Caki2 (cell line): ENCODE measurements at regions not wholly inside any gene's neighbourhood (a gene's known extent, or its start where the extent isn't known, plus 50 kb on each side); places are given as distances from the start of the nearest gene placed in this dataset.
"Not testable (repeated sequence)": the region's sequence is repeated elsewhere in the genome, so short reads cannot be mapped to it uniquely, and the experiment has no call there.

Experiments
- DNase-seq: peaks from one replicate; pipeline ENCODE4 v3.0.0-alpha.2; 2015; ENCODE audit warnings: low read depth
- in situ Hi-C: cut with HindIII; loops from 2 replicates; pipeline ENCODE4 v1.10.0; 2016; ENCODE audit warnings: low sequenced_read_pairs, low pct_unique_long_range_greater_than_20kb, mixed read lengths

DNA sequence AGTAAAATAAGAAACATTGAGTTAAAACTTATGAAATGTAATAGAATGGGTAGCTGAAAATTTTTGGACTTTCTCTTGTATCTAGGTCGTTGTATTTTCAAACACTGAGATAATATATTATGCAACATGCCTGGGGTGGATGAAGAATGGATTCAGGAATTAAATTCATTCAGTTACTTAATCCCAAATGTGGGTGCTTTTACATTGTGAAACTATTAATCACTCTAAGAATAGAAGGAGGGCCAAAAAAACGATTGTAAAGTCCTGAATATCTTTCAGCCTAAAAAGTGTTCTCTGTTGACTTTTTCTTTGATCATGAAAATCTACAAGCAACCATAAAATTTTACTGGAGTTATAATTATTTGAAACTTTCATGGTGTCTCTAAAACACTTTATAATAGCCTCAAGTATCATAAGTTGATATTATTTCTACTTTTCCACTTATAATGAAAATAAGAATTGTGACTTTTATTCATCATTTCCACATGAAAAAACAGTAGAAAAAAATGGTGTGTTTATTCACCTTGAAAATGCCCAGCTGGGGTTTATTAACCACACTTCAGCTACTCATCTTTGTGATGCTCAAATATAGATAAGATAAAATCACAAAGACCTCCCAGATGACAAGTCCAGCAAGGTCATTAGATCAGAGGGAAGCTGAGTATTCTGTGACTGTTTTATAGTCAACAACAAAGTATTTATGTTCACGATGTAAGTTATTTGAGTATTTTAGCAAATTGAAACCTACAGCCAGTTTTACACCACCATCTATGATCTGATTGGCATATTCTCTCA, 619.9 kb upstream of the SOX9 start:
- in situ Hi-C loops, result no loop called here
- no peak for DNase-seq

DNA sequence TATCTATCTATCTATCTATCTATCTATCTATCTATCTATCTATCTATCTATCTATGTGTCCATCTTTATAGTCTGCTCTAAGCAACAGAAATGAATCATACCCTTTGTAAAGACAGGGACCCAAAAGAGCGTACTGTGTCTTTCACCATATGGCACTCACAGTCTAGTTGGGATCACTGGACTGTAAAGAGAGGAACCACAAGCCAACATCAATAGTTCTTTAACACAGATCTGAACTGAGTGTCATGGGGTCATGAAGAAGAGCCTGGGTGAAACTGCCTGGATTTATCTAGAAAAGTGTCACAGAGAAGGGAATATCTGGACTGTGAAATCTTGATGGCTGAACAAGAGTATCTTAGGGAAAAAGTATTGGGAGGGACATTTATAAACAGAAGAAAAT, 619.1 kb upstream of the SOX9 start:
- in situ Hi-C loops, result no loop called here
- peak; percentile 3 for DNase-seq

DNA sequence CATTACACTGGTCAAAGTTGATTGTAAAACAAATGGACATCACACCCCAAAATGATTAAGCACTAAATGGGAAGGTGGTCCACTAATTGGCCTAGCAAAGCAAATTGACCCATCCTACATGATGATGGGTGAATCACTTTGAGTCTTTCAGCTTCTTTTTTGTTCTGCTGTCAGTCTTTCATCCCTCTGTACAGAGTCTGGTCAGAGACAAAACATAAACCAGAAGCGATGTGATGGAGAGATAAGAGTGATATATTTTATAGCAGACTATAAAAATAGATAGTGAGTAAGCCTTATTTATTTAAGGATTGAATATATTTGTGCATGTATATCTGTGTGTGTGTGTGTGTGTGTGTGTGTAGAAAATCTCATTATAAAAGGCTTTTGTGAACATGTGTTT, 618.4 kb upstream of the SOX9 start:
- in situ Hi-C loops, result no loop called here

DNA sequence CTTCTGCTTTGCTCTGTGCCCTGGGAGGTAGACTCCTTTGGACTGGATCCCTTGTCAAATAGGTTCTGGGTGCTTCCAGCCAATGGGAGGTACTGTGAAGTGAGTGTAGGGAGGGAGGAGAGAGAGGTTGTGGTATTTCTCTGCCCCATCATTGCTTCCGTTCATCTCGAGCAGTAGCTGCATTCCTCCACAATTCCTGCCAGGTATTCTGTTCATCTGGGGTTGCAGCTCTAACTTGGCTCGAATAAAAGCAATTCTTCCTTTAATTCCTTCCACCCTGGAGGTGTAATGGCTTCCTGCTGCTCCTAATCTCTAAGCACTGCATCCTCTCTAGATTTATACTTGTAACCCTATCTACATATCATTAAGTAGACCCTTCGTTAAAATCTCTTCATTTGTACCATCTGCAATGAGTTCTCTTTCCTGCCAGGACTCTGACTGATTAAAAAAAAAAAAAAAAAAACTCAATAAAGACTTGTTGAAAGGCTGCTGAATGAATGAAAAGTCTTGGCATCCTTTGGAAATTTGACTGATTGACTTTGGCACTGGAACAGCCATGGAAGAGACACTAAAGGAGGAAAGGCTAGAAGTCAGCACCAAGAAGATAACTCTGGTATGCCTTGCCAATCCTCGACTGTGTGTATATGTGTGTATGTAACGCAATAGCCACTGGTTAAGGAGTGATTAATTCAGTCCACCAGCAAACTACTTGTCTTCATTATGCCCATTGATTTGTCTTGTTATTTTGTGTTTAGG, 616.9 kb upstream of the SOX9 start:
- in situ Hi-C loops, result no loop called here
- DNase-seq, result no peak

More for the DNA sequence above, 618.4 kb upstream of the SOX9 start:
- DNase-seq, result no peak

DNA sequence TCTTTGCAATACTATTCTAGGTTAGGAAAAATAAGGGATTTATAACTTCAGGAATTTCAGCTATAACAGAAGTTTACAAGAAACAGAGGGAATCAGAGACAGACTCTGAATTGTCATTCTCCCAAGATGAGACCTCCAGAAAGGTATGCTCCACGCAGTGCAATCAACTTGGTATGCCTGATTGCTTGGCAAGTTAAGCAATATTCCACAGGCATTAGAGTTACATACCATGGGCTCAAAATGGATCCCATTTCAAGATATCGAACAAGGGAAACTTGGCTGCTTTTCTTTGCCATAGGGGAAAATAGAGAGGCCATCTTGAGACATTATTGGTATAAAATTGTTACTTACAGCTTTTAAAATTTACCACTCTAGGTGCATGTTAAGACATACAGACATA, 615.6 kb upstream of the SOX9 start:
- in situ Hi-C loops, result no loop called here
- no peak for DNase-seq

DNA sequence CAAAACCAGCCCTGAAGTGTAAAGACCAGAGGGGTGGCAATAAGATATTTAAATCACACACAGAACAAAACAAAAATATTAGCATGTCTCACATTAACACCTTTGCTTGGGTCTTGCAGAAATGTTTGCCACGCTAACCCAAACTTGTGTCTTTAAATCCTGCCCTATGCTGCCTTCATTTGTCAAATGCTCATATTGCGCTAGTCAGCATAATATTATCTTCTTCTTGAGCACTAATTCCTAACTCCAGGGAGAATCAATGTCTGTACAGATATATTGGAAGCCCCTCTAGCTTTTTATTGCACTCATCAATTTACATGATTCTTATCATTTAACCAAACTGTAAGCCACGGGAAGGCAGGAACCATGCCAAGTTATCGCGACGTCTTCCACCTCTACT, 614.8 kb upstream of the SOX9 start:
- DNase-seq, result no peak
- in situ Hi-C loops, result no loop called here

DNA sequence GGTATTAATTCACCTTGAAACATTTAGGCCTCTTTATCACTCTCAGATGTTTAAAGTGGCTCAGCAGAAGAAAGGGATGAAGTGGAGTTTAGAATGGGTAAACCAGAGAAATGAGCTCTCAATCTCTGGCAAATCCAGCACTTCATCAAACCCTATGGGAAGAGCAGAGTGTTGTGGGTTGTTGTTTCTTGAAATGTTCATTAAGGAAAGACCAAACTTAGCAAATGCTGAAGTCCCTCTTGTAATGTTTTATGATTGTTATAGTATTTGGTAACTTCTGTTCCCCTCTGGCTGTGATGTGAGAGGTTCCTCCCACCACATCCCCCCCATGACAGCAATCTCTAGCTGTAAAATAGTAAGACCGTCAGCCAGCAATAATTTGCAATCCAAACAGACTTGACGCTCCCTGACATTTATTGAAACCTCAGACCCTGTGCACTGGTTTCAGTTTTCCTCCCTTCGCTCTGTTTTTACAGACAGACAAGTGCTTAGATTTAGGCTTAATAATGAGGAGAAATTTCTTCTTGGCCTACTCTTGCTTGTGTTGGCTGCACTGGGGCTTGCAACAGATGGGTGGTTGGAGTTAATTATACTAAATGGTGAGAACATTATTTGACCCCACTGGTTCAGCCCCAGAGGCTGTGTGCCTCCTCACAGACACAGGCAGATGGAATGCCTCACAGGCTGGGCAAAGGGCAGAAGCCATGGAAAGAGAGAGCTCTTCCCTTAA, 609.4 kb upstream of the SOX9 start:
- no peak for DNase-seq
- in situ Hi-C loops, result no loop called here

DNA sequence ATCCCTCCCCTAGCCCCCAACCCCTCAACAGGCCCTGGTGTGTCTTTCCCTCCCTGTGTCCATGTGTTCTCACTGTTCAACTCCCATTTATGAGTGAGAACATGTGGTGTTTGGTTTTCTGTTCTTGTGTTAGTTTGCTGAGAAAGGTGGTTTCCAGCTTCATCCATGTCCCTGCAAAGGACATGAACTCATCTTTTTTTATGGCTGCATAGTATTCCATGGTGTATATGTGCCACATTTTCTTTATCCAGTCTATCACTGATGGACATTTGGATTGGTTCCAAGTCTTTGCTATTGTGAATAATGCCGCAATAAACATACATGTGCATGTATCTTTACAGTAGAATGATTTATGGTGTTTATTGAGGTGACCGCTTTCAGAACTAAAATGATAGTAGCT, 607.1 kb upstream of the SOX9 start:
- in situ Hi-C loops, result not testable (repeated sequence)

DNA sequence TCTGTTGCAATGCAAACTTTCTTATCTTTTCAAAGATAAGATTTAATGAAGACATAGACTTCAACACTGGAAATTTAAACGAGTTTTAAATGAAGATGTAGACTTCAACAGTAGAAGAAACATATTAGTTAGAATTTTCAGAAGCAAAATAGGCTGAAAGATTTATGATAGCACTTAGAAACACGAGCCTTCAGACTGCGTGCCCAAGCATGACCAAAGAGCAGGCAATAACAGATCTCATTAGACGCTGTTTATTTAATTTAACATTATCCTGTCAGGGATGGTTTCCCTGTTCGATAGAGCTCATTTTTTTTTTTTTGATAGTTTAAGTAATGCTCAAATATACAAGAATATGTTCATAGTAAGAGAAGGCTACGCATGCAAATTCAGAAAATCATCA, 604.7 kb upstream of the SOX9 start:
- DNase-seq, result no peak
- in situ Hi-C loops, result no loop called here

More for the DNA sequence above, 607.1 kb upstream of the SOX9 start:
- not testable (repeated sequence) for DNase-seq

DNA sequence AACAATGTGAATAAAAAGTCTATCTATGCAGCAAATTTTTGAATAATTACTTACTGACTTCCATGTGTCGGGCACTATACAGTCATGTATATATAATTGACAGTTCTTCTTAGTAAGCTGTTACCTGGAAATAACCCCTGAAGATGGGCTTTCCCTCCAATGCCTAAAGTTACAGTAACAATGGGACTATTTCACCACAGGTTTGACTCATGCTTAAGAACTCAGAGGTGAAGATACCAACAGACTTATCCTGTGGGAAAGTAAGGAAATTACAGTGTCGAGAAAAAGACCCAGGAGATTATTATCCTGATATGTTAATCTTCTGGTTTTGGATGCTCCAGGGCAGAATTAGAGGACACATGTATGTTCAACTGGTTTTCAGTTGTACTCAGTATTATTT, 601.5 kb upstream of the SOX9 start:
- DNase-seq, result no peak
- in situ Hi-C loops, result no loop called here

DNA sequence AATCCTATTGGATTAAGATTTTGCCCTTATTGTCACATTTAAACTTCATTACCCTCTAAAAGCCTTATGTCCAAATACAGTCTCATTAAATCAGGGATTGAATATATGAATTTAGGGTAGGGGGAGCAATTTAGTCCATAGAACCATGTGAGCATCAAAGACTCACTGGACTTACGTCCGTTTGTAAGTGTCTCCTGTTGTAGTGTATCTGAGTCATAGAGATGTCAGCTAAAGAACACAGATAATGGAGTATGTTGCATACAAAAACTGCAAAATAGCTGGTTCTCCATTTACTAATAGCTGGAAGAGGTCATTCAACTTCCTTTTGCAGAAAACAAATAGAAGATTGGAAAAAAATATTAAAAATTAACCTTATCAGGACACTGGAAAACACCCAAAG, 599.1 kb upstream of the SOX9 start:
- DNase-seq, result no peak
- in situ Hi-C loops, result no loop called here

DNA sequence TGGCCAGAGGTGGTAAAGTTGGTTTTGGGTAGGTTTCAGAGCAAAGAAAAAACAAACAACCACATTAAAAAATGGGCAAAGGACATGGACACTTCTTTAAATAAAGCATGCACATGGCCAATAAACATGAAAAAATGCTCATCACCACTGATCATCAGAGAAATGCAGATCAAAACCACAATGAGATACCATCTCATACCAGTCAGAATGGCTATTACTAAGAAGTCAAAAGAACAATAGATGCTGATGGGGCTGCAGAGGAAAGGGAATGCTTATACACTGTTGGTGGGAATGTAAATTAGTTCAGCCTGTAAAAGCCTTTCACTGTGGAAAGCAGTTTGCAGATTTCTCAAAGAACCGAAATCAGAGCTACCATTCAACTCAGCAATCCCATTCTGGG, 598.4 kb upstream of the SOX9 start:
- no peak for DNase-seq
- in situ Hi-C loops, result no loop called here

DNA sequence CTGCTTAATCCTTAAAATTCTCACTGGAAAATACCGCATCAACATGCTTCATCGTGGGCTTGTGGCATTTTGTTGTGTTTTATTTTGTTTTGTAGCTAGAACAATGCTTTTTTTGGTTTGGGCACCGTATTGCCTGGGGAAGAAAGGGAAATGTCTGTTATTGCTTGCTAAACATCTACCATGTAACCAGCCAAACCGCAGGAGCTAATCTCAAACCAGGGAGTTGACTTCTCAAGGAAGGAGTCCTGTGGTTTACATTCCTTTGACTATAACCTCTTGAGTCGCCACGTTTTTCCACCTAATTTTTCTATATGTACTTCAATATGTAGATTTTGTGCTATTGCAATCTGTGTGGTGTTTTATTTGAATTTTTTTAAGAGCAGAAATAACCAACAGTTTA, 593.5 kb upstream of the SOX9 start:
- DNase-seq, result no peak
- in situ Hi-C loops, result no loop called here

DNA sequence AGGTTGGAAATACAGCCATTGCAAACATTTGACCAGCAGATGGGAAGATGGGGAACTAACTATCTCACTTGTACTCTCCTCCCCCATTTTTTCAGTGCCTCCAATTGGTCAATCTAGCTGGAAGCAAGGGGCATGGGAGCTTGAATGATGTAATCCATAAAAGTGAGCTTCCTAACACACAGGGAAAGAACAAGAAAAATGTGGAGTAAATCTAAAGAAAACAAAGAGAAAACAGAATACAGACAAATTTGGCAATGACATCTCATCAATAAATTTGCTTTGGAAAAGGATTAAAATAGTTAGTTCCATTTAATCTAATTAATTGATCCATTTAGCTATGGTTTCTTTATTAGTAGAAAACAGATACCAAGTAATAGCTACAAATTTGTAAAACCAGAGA, 592.6 kb upstream of the SOX9 start:
- DNase-seq, result no peak
- in situ Hi-C loops, result no loop called here

DNA sequence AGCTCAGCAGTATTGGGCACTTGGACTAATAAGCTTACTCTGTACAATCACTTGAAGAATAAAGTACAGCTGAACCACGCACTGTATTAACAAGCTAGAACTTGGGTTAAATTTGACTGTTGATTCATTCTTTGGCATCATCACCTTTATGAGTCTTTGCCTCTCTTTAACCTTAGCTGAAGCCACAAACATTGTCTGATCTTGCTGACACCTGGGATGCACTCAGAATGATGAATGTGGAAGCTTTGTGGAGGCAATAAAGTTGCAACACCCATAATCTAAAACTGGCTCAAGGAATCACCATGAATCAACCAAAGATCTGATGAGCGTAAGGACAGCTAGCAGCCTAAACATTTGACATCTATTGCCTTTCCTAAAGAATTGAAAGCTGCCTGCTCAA, 590.6 kb upstream of the SOX9 start:
- DNase-seq, result no peak
- in situ Hi-C loops, result no loop called here

DNA sequence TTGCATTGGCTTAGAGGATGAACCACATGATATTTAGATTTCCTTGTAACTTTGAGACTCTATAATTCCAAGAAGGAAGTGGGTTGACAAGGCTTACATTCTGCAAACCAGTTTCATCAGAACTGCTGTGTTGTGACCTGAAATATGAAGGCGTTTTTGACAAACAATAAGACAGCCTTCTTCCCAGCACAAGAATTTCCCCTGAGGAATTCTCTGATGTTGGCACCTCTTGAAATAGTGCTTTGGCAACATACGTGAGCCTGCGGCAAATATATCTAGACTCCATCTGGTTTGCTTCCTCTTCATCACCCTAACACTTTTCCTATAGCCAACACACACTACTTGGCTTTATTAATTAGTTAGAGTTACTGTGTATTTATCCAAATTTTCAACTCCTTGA, 585.5 kb upstream of the SOX9 start:
- no peak for DNase-seq
- in situ Hi-C loops, result no loop called here

DNA sequence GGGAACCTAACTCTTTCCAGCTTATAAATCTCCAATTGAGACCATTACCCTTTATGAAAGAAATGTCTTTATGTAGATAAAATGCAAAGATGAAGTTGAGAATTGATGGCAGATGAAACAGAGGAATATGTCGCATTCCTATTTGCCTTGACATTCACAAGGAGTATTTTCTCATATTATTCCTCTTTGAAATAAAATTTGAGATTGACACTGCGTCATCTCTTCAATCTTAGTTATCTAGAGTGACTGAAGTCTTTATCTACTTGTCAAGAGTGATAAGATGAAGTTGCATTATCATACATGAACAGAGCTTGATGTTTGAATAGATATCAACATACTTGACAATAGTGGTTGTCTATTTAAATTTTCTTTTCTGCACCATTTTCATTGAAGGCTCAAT, 574.4 kb upstream of the SOX9 start:
- in situ Hi-C loops, result no loop called here
- DNase-seq, result no peak

DNA sequence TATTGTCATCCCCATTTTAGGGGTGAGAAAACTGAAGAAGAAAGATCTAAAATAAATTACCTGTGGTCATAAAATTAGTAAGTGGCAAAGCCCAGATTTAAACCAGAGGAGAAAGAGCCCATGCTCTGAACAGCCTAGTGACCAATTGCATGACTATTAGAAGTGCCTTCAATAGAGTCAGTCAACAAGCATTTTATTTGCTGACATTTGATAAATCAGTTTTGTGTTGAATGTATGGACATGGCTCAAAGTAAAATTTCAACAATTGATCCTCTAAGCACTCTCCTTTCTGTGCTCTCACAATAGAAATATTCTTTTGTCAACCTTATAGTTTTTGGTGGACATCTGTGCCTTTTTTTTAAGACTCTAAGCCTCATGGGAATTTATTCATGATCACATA, 572.9 kb upstream of the SOX9 start:
- in situ Hi-C loops, result no loop called here
- no peak for DNase-seq

DNA sequence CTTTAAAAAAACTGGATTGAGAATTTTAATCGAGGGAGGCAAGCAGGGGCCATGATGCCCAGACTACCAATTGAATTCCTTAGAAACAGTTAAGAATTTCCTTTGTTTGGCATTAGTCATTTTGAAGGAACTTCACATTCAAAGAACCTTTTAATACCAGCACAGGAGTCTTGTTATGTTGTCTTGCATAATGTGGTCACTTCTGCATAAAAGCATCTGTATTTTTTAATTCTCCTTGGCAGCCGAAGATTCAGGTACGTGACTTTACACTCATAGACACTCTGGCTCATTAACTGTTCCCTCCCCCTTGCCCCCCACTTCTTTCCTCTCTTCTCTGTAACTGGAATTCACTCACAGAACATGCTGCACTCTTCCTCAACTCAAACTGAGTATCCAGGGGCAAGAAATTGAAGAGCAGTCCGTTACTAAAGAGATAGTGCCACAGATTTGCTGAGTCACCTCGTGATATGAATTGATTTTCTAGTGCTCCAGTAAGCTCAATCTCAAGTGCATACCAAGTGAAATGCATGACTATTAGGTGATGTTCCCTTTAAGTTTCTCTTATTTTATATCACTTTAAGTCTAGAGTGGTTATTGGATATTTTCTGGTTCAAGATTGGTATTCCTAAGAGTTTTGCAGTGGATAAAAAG, 572.2 kb upstream of the SOX9 start:
- DNase-seq, result no peak
- in situ Hi-C loops, result no loop called here
